IMR-90 (cell line): ENCODE measurements at regions not wholly inside any gene's neighbourhood (a gene's known extent, or its start where the extent isn't known, plus 50 kb on each side); places are given as distances from the start of the nearest gene placed in this dataset.

Source experiments
- ATAC-seq: fragments of 200-7000 bp; cut with Tn5 transposase; 2 replicates; pipeline ENCODE4 v1.9.1; 2020; ENCODE audit warnings: low read depth, mild to moderate bottlenecking, moderate library complexity
- BruUV-seq: library from RNA; stranded (reverse); fragments of 400-500 nt; replicated peaks from 2 replicates; lab custom pipeline; 2021; lab: Mats Ljungman, UMichigan
- CTCF ChIA-PET: fragments of 300-600 bp; formaldehyde crosslinking; extraction: SDS; loops from one replicate; lab custom pipeline; 2021; ENCODE audit warnings: antibody characterized with exemption; lab: Yijun Ruan, JAX
- POLR2A ChIA-PET: fragments of 300-600 bp; sonication (Branson Sonifier 250); formaldehyde crosslinking; loops from one replicate; lab custom pipeline; 2022; ENCODE audit warnings: antibody characterized with exemption; ENCODE audit not compliant: unreplicated experiment; lab: Charles Lee
- DNase-seq: peaks from one replicate; pipeline ENCODE4 v3.0.0; 2013
- H2AFZ ChIP-seq: replicated peaks from 2 replicates; pipeline ENCODE3; 2013; ENCODE audit warnings: low read length, mild to moderate bottlenecking; ENCODE audit not compliant: poor library complexity
- H2AK5ac ChIP-seq: 2 replicates; pipeline ENCODE4 v1.6.1; 2013; ENCODE audit warnings: low read depth, low read length, inconsistent platforms
- H2AK9ac ChIP-seq: replicated peaks from 2 replicates; pipeline ENCODE3; 2013; ENCODE audit warnings: mild to moderate bottlenecking, low read depth, low read length, moderate library complexity; ENCODE audit not compliant: poor library complexity
- H2BK120ac ChIP-seq: 2 replicates; pipeline ENCODE4 v1.6.1; 2013; ENCODE audit warnings: low read depth, low read length, inconsistent platforms
- H2BK15ac ChIP-seq: 3 replicates; pipeline ENCODE4 v1.6.1; 2013; ENCODE audit warnings: low read depth, low read length, inconsistent platforms
- H2BK20ac ChIP-seq: 2 replicates; pipeline ENCODE4 v1.6.1; 2013; ENCODE audit warnings: low read depth, mild to moderate bottlenecking, inconsistent platforms, low read length, moderate library complexity
- H2BK5ac ChIP-seq: 2 replicates; pipeline ENCODE4 v1.6.1; 2013; ENCODE audit warnings: mild to moderate bottlenecking, low read depth, low read length, inconsistent platforms; ENCODE audit not compliant: poor library complexity, severe bottlenecking
- H3K14ac ChIP-seq: replicated peaks from 2 replicates; pipeline ENCODE4 v1.6.1; 2013; ENCODE audit warnings: low read depth, low read length, inconsistent platforms
- H3K18ac ChIP-seq: 2 replicates; pipeline ENCODE4 v1.6.1; 2013; ENCODE audit warnings: low read depth, low read length, control low read depth
- H3K23ac ChIP-seq: 2 replicates; pipeline ENCODE4 v1.6.1; 2013; ENCODE audit warnings: low read depth, low read length, inconsistent platforms
- H3K27ac ChIP-seq: 2 replicates; pipeline ENCODE4 v1.5.1; 2013; ENCODE audit warnings: mild to moderate bottlenecking, control low read depth, low read length; ENCODE audit not compliant: insufficient read depth
- H3K27me3 ChIP-seq: 2 replicates; pipeline ENCODE4 v1.6.1; 2013; ENCODE audit warnings: low read length; ENCODE audit not compliant: control insufficient read depth, insufficient read depth
- H3K36me3 ChIP-seq: 2 replicates; pipeline ENCODE4 v1.6.1; 2013; ENCODE audit warnings: low read length, mixed read lengths; ENCODE audit not compliant: control insufficient read depth, insufficient read depth
- H3K4ac ChIP-seq: 2 replicates; pipeline ENCODE4 v1.6.1; 2013; ENCODE audit warnings: low read depth, low read length, inconsistent platforms
- H3K4me1 ChIP-seq: 2 replicates; pipeline ENCODE4 v1.6.1; 2013; ENCODE audit warnings: low read length, mixed read lengths; ENCODE audit not compliant: control insufficient read depth, insufficient read depth
- H3K4me2 ChIP-seq: 2 replicates; pipeline ENCODE4 v1.6.1; 2013; ENCODE audit warnings: low read depth, mild to moderate bottlenecking, control low read depth, low read length, moderate library complexity
- H3K4me3 ChIP-seq: 2 replicates; pipeline ENCODE4 v1.5.1; 2013; ENCODE audit warnings: low read depth, mild to moderate bottlenecking, control low read depth, low read length, moderate library complexity; ENCODE audit not compliant: insufficient read depth
- H3K56ac ChIP-seq: 2 replicates; pipeline ENCODE4 v1.6.1; 2013; ENCODE audit warnings: low read length, inconsistent platforms; ENCODE audit not compliant: insufficient read depth; ENCODE audit errors: extremely low read depth
- H3K79me1 ChIP-seq, 2 experiments: 2 replicates each; pipeline ENCODE4 v1.6.1; 2013; ENCODE audit warnings: low read length in 2 of 2, inconsistent platforms in 1 of 2, low read depth in 1 of 2
- H3K9ac ChIP-seq: 2 replicates; pipeline ENCODE4 v1.6.1; 2013; ENCODE audit warnings: low read depth, low read length, control low read depth
- H3K9me1 ChIP-seq: 2 replicates; pipeline ENCODE4 v1.6.1; 2013; ENCODE audit warnings: low read length, inconsistent platforms; ENCODE audit not compliant: insufficient read depth
- H3K9me3 ChIP-seq: 2 replicates; pipeline ENCODE4 v1.6.1; 2013; ENCODE audit warnings: low read length; ENCODE audit not compliant: control insufficient read depth, insufficient read depth
- H4K20me1 ChIP-seq: 2 replicates; pipeline ENCODE4 v1.6.1; 2013; ENCODE audit warnings: low read length, inconsistent platforms; ENCODE audit not compliant: insufficient read depth
- H4K5ac ChIP-seq: 2 replicates; pipeline ENCODE4 v1.6.1; 2013; ENCODE audit warnings: mild to moderate bottlenecking, low read depth, low read length, control low read depth
- H4K8ac ChIP-seq, 2 experiments: 2 replicates each; pipeline ENCODE4 v1.6.1; 2013; ENCODE audit warnings: low read depth in 2 of 2, low read length in 2 of 2, control low read depth in 1 of 2, inconsistent platforms in 1 of 2
- H4K91ac ChIP-seq: 2 replicates; pipeline ENCODE4 v1.6.1; 2013; ENCODE audit warnings: low read depth, low read length, inconsistent platforms; ENCODE audit not compliant: insufficient read depth
- BHLHE40 ChIP-seq: fragments of 150-350 bp; IDR thresholded peaks from 2 replicates; pipeline ENCODE4 v1.6.1; 2016; ENCODE audit warnings: mild to moderate bottlenecking, low read depth, low read length
- CEBPB ChIP-seq: IDR thresholded peaks from 2 replicates; pipeline ENCODE4 v1.6.1; 2012; ENCODE audit warnings: low read depth, low read length, improper control_type of control experiment
- ELK1 ChIP-seq: fragments of 150-350 bp; IDR thresholded peaks from 2 replicates; pipeline ENCODE4 v1.6.1; 2016; ENCODE audit warnings: low read depth, mild to moderate bottlenecking, low read length, moderate library complexity, borderline replicate concordance
- MAZ ChIP-seq: IDR thresholded peaks from 2 replicates; pipeline ENCODE4 v1.6.1; 2012; ENCODE audit warnings: low read depth, mild to moderate bottlenecking, low read length, improper control_type of control experiment, moderate library complexity, borderline replicate concordance
- NFE2L2 ChIP-seq: fragments of 150-350 bp; IDR thresholded peaks from 2 replicates; pipeline ENCODE4 v1.6.1; 2016; ENCODE audit warnings: low read depth, mild to moderate bottlenecking, low read length
- POLR2A ChIP-seq: IDR thresholded peaks from 2 replicates; pipeline ENCODE4 v1.6.1; 2012; ENCODE audit warnings: mild to moderate bottlenecking, low read depth, low read length
- RAD21 ChIP-seq: IDR thresholded peaks from 2 replicates; pipeline ENCODE4 v1.6.1; 2012; ENCODE audit warnings: low read length, improper control_type of control experiment
- USF2 ChIP-seq: fragments of 150-350 bp; IDR thresholded peaks from 2 replicates; pipeline ENCODE4 v1.6.1; 2017; ENCODE audit warnings: mild to moderate bottlenecking, antibody characterized with exemption, low read length, low read depth
- WGBS, 2 experiments: methylation state at CpG; one replicate each; pipeline versions ENCODE4 v1.1.5 to v1.1.7; 2013; ENCODE audit warnings: missing lambda C conversion rate in 2 of 2; ENCODE audit not compliant: insufficient read length in 1 of 2; ENCODE audit errors: extremely low coverage in 2 of 2; 5-methylcytosine and 5-hydroxymethylcytosine counted together
- dilution Hi-C: fragments of 300-500 bp; cut with HindIII; formaldehyde crosslinking; loops from one replicate; pipeline ENCODE4 v1.14.3; 2018; ENCODE audit warnings: low sequenced_read_pairs; ENCODE audit not compliant: unreplicated experiment
- in situ Hi-C: fragments of 300-500 bp; cut with MboI; formaldehyde crosslinking; loops from 3 replicates; pipeline ENCODE4 v1.14.3; 2019; ENCODE audit warnings: low sequenced_read_pairs, inconsistent platforms, mixed read lengths
- intact Hi-C: fragments of 100-400 bp; cut with micrococcal nuclease; formaldehyde crosslinking; loops from 2 replicates; pipeline ENCODE4 v1.10.0; 2022

GRCh38 chr10:123579675-123580074 lies 86.5 kb upstream of the GPR26 start:
- TF ChIP-seq RAD21 (no peak), NFE2L2 (no peak), MAZ (no peak), CEBPB (no peak), BHLHE40 (no peak), POLR2A (no peak), ELK1 (no peak), USF2 (no peak)
- Histone ChIP-seq H3K36me3 (no peaks in the 10 kb centered on the region), H3K27me3 (no peaks in the 10 kb centered on the region), H3K4me2 (no peak overlapping the region), H3K79me1 (no peaks in the 10 kb centered on the region), H3K9ac (no peak overlapping the region), H3K4me1 (no peaks in the 10 kb centered on the region), H2BK5ac (no peak overlapping the region), H3K56ac (no peak overlapping the region), H3K4ac (no peak overlapping the region), H3K9me1 (no peaks in the 10 kb centered on the region), H2BK20ac (no peak overlapping the region), H2AFZ (no peak overlapping the region), H2BK15ac (no peak overlapping the region), H3K27ac (no peak overlapping the region), H2AK5ac (no peak overlapping the region), H2BK120ac (no peak overlapping the region), H4K8ac (no peak overlapping the region), H3K14ac (no peak overlapping the region), H2AK9ac (no peak overlapping the region), H4K20me1 (no peaks in the 10 kb centered on the region), H4K5ac (no peak overlapping the region), H3K9me3 (peaks cover 2% of the 10 kb centered on the region; the same call in 1 of the 2 replicates), H3K23ac (no peak overlapping the region), H3K18ac (no peak overlapping the region), H3K4me3 (no peak overlapping the region), H4K91ac (no peak overlapping the region)
- dilution Hi-C loops (no loop called here), in situ Hi-C loops (loop anchor here (10.0 kb wide), 2 partner anchors 385 to 805 kb away; no protein-coding TSS in a partner anchor), intact Hi-C loops (no loop called here)
- POLR2A ChIA-PET = no interaction called here
- no peak for DNase-seq
- 80% methylated on average over 2 of the region's 5 CpGs; no CpG with 5 or more reads in 1 of the 2 experiments for WGBS, 2 experiments
- BruUV-seq = no TSS peak
- no peak for ATAC-seq
- CTCF ChIA-PET = no interaction called here
